Bronchial epithelial cell (primary cell): ENCODE measurements at regions not wholly inside any gene's neighbourhood (a gene's known extent, or its start where the extent isn't known, plus 50 kb on each side); places are given as distances from the start of the nearest gene placed in this dataset.

Experiments used
- DNase-seq: peaks from one replicate; pipeline ENCODE4 v3.0.0-alpha.2; 2010; ENCODE audit warnings: low read depth
- FAIRE-seq: peaks from 2 replicates; lab custom pipeline; 2011; peaks lifted over from hg19 to GRCh38; lab: Jason Lieb, UNC
- H3K27me3 ChIP-seq: 2 replicates; pipeline ENCODE4 v1.5.1; 2011; ENCODE audit warnings: low read length; ENCODE audit not compliant: control insufficient read depth, insufficient read depth
- H3K36me3 ChIP-seq: 2 replicates; pipeline ENCODE4 v1.5.1; 2011; ENCODE audit warnings: low read length; ENCODE audit not compliant: control insufficient read depth, insufficient read depth
- H3K4me3 ChIP-seq: 2 replicates; pipeline ENCODE4 v1.5.1; 2011; ENCODE audit warnings: mild to moderate bottlenecking, low read depth, low read length, control low read depth
- CTCF ChIP-seq: IDR thresholded peaks from 2 replicates; pipeline ENCODE4 v1.5.1; 2011; ENCODE audit warnings: mild to moderate bottlenecking, moderate library complexity, low read length, control low read depth, inconsistent platforms; ENCODE audit not compliant: insufficient read depth, severe bottlenecking

- H3K36me3 ChIP-seq: no peaks in the 10 kb centered on the region
- DNase-seq: peak; percentile 35
- TF ChIP-seq CTCF: no peak
Measured at GRCh38 chrX:34371754-34372153, 239.6 kb upstream of the FAM47A start.

GRCh38 chrX:34365471-34365870 lies 233.4 kb upstream of the FAM47A start:
- FAIRE-seq (no peak), DNase-seq (peak; percentile 32)
- Histone ChIP-seq H3K4me3 (no peak overlapping the region), H3K27me3 (no peaks in the 10 kb centered on the region), H3K36me3 (no peaks in the 10 kb centered on the region)
- peak; percentile 20 for TF ChIP-seq CTCF

More at GRCh38 chrX:34371754-34372153, 239.6 kb upstream of the FAM47A start:
- H3K4me3 ChIP-seq: no peak overlapping the region
- H3K27me3 ChIP-seq: no peaks in the 10 kb centered on the region
- no peak for FAIRE-seq

- no peak for TF ChIP-seq CTCF
- Histone ChIP-seq H3K4me3 (no peak overlapping the region), H3K27me3 (no peaks in the 10 kb centered on the region), H3K36me3 (no peaks in the 10 kb centered on the region)
- DNase-seq (peak; percentile 11), FAIRE-seq (no peak)
Measured at GRCh38 chrX:34350561-34351335, 218.6 kb upstream of the FAM47A start.

- Histone ChIP-seq H3K4me3 (no peak overlapping the region), H3K36me3 (no peaks in the 10 kb centered on the region), H3K27me3 (no peaks in the 10 kb centered on the region)
- no peak for DNase-seq
- FAIRE-seq: no peak
- TF ChIP-seq CTCF: no peak
Measured at GRCh38 chrX:34343001-34343400, 210.9 kb upstream of the FAM47A start.

GRCh38 chrX:34341814-34342213 lies 209.7 kb upstream of the FAM47A start:
- FAIRE-seq (no peak), DNase-seq (no peak)
- TF ChIP-seq CTCF: no peak
- H3K36me3 ChIP-seq: no peaks in the 10 kb centered on the region
- no peak overlapping the region for H3K4me3 ChIP-seq
- no peaks in the 10 kb centered on the region for H3K27me3 ChIP-seq
